GM13976 (cell line): ENCODE measurements at regions not wholly inside any gene's neighbourhood (a gene's known extent, or its start where the extent isn't known, plus 50 kb on each side); places are given as distances from the start of the nearest gene placed in this dataset.

ENCODE experiments used
- DNase-seq: peaks from one replicate; pipeline ENCODE4 v3.0.0; 2012; ENCODE audit warnings: low spot score
- CTCF ChIP-seq: IDR thresholded peaks from 2 replicates; pipeline ENCODE4 v1.5.1; 2012; ENCODE audit warnings: borderline replicate concordance, mild to moderate bottlenecking; ENCODE audit not compliant: insufficient read depth; ENCODE audit errors: extremely low read depth, missing control alignments, control extremely low read depth
- in situ Hi-C: fragments of 300-500 bp; cut with MboI; formaldehyde crosslinking; loops from one replicate; pipeline ENCODE4 v1.12.0; 2022; ENCODE audit warnings: low sequenced_read_pairs, mixed read lengths, inconsistent platforms; ENCODE audit not compliant: unreplicated experiment

GRCh38 chr6:101279410-101279809 is 114.1 kb upstream of the GRIK2 start:
- TF ChIP-seq CTCF, result no peak
- in situ Hi-C loops, result no loop called here
- DNase-seq, result no peak

- DNase-seq, result no peak
- in situ Hi-C loops, result no loop called here
- no peak for TF ChIP-seq CTCF
Measured at GRCh38 chr6:101281266-101281665, 112.2 kb upstream of the GRIK2 start.

- in situ Hi-C loops, result no loop called here
- TF ChIP-seq CTCF, result no peak
- DNase-seq, result no peak
Measured at GRCh38 chr6:101284131-101284530, 109.4 kb upstream of the GRIK2 start.

GRCh38 chr6:101286146-101286545 is 107.4 kb upstream of the GRIK2 start:
- DNase-seq, result no peak
- TF ChIP-seq CTCF, result no peak
- in situ Hi-C loops, result no loop called here

GRCh38 chr6:101290346-101290745 is 103.2 kb upstream of the GRIK2 start:
- no peak for DNase-seq
- no peak for TF ChIP-seq CTCF
- in situ Hi-C loops, result no loop called here

- TF ChIP-seq CTCF, result no peak
- DNase-seq, result no peak
- in situ Hi-C loops, result no loop called here
Measured at GRCh38 chr6:101294051-101294638, 99.4 kb upstream of the GRIK2 start.
